ENCODE measurements at regions not wholly inside any gene's neighbourhood (a gene's known extent, or its start where the extent isn't known, plus 50 kb on each side); places are given as distances from the start of the nearest gene placed in this dataset.

- TF ChIP-seq POLR2AphosphoS5 (IDR thresholded peaks at IDR 0.05; ENCODE audit: insufficient read depth in 1 of 2, low read depth in 1 of 2), result no peak
- TF ChIP-seq CTCF (IDR thresholded peaks at IDR 0.05), result no peak
These were observed 342.4 kb upstream of the CD180 start for GRCh38 chr5:67538855-67539506.

All from vagina (tissue), 2 donors.